Ishikawa (cell line): ENCODE measurements at regions not wholly inside any gene's neighbourhood (a gene's known extent, or its start where the extent isn't known, plus 50 kb on each side); places are given as distances from the start of the nearest gene placed in this dataset.

ENCODE experiments used
- CEBPB ChIP-seq: IDR thresholded peaks from 2 replicates; pipeline ENCODE4 v1.6.1; 2012
- CREB1 ChIP-seq: IDR thresholded peaks from 2 replicates; pipeline ENCODE4 v1.6.1; 2012; ENCODE audit warnings: low read depth
- EGR1 ChIP-seq: IDR thresholded peaks from 2 replicates; pipeline ENCODE4 v1.6.1; 2012
- EP300 ChIP-seq: IDR thresholded peaks from 2 replicates; pipeline ENCODE4 v1.6.1; 2012; ENCODE audit warnings: borderline replicate concordance
- FOXM1 ChIP-seq: IDR thresholded peaks from 2 replicates; pipeline ENCODE4 v1.6.1; 2012; ENCODE audit warnings: low read depth, borderline replicate concordance
- NFIC ChIP-seq: IDR thresholded peaks from 2 replicates; pipeline ENCODE4 v1.6.1; 2012
- RAD21 ChIP-seq: IDR thresholded peaks from 2 replicates; pipeline ENCODE4 v1.6.1; 2012; ENCODE audit warnings: low read depth
- REST ChIP-seq: IDR thresholded peaks from 2 replicates; pipeline ENCODE4 v1.6.1; 2012; ENCODE audit warnings: low read depth, mild to moderate bottlenecking
- TAF1 ChIP-seq: IDR thresholded peaks from 2 replicates; pipeline ENCODE4 v1.6.1; 2012; ENCODE audit warnings: low read depth, mild to moderate bottlenecking
- TCF12 ChIP-seq: IDR thresholded peaks from 2 replicates; pipeline ENCODE4 v1.6.1; 2012; ENCODE audit warnings: low read depth
- TEAD4 ChIP-seq: IDR thresholded peaks from 2 replicates; pipeline ENCODE4 v1.6.1; 2012
- YY1 ChIP-seq: IDR thresholded peaks from 2 replicates; pipeline ENCODE4 v1.6.1; 2012; ENCODE audit warnings: low read depth
- ZBTB7A ChIP-seq: IDR thresholded peaks from 2 replicates; pipeline ENCODE4 v1.6.1; 2012; ENCODE audit warnings: low read depth
- TF ChIP-seq, protein P1 (sequence below): IDR thresholded peaks from 2 replicates; pipeline ENCODE4 v1.6.1; 2012
- TF ChIP-seq, protein P2 (sequence below): IDR thresholded peaks from 2 replicates; pipeline ENCODE4 v1.6.1; 2012

DNA sequence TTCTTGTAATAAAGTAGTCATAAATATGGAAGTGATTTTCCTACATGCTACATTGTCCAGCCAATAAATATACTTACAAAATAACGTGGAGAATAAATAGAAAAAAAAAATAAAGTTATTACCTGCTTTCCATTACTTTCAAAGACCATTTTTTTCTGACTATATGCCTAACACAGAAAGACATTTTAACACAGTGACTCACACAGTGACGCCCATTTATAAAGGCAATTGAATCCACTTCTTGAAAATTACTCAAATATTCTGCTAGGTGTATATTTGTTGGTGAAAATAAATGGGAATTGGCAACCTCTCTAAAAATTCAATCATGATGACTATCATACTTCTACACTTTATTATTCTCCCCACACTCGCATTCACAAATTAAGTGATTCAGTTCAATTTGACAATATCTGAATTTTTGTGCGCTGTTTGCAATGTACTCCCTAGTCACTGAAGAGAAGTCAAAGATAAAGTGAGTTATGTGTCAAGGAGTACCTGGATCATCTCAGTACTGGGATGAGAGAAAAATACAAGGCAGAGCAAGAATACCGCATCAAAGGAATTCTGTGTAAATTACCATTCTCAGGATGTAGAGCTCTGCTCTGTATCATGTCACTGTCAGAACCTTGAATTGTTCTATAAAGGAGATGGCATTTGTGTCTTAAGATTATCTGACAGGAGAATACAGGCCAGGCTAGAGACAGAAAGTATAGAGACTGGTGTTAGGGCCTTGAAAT lies 642.7 kb downstream of the IPMK start:
- no peak for TF ChIP-seq TCF12
- TF ChIP-seq EP300, result no peak
- no peak for TF ChIP-seq CREB1
- no peak for TF ChIP-seq FOXM1
- TF ChIP-seq, protein P1, sequence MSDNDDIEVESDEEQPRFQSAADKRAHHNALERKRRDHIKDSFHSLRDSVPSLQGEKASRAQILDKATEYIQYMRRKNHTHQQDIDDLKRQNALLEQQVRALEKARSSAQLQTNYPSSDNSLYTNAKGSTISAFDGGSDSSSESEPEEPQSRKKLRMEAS, result no peak
- no peak for TF ChIP-seq REST
- TF ChIP-seq TEAD4, result no peak
- TF ChIP-seq ZBTB7A, result no peak
- TF ChIP-seq, protein P2, sequence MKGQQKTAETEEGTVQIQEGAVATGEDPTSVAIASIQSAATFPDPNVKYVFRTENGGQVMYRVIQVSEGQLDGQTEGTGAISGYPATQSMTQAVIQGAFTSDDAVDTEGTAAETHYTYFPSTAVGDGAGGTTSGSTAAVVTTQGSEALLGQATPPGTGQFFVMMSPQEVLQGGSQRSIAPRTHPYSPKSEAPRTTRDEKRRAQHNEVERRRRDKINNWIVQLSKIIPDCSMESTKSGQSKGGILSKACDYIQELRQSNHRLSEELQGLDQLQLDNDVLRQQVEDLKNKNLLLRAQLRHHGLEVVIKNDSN, result no peak
- no peak for TF ChIP-seq EGR1
- no peak for TF ChIP-seq RAD21
- no peak for TF ChIP-seq NFIC
- TF ChIP-seq CEBPB, result no peak
- no peak for TF ChIP-seq TAF1
- no peak for TF ChIP-seq YY1

GRCh38 chr10:57624066-57624465 lies 643.6 kb downstream of the IPMK start:
- TF ChIP-seq FOXM1, result no peak
- no peak for TF ChIP-seq CEBPB
- TF ChIP-seq TEAD4, result no peak
- TF ChIP-seq, protein P1, result no peak
- TF ChIP-seq TAF1, result no peak
- TF ChIP-seq, protein P2, result no peak
- TF ChIP-seq YY1, result no peak
- TF ChIP-seq RAD21, result no peak
- no peak for TF ChIP-seq EGR1
- no peak for TF ChIP-seq TCF12
- no peak for TF ChIP-seq EP300
- no peak for TF ChIP-seq REST
- TF ChIP-seq NFIC, result no peak
- TF ChIP-seq ZBTB7A, result no peak

- TF ChIP-seq CEBPB (no peak), ZBTB7A (no peak), REST (peak; percentile 77)
These were observed 646.2 kb downstream of the IPMK start for GRCh38 chr10:57621466-57621865.

GRCh38 chr10:57605948-57606485 lies 661.7 kb downstream of the IPMK start:
- TF ChIP-seq CREB1 (no peak), NFIC (no peak), REST (no peak), RAD21 (no peak), TEAD4 (no peak), EP300 (no peak), TCF12 (no peak), ZBTB7A (no peak), TAF1 (no peak)
